Stimulated activated CD8-positive, alpha-beta memory T cell treated with anti-CD3 and anti-CD28 coated beads, Interleukin-7, amount 100 ng/mL, for 1 hour (primary cell): ENCODE measurements at regions not wholly inside any gene's neighbourhood (a gene's known extent, or its start where the extent isn't known, plus 50 kb on each side); places are given as distances from the start of the nearest gene placed in this dataset.

Source experiments
- DNase-seq, 2 donors: peaks; one replicate each; pipeline ENCODE4 v3.0.0-alpha.2; 2020; ENCODE audit warnings: low read depth in 2 of 2

GRCh38 chr9:117548556-117548955 lies 133.7 kb upstream of the ASTN2 start:
- no peak for DNase-seq

- DNase-seq: no peak
Measured at GRCh38 chr9:117547904-117548303, 133.0 kb upstream of the ASTN2 start.

GRCh38 chr9:117546894-117547678 lies 132.2 kb upstream of the ASTN2 start:
- DNase-seq: no peak

- no peak for DNase-seq
Measured at GRCh38 chr9:117545846-117546245, 131.0 kb upstream of the ASTN2 start.

GRCh38 chr9:117543089-117543488 lies 128.2 kb upstream of the ASTN2 start:
- no peak for DNase-seq

GRCh38 chr9:117542021-117542420 lies 127.2 kb upstream of the ASTN2 start:
- no peak for DNase-seq

GRCh38 chr9:117541181-117541580 lies 126.3 kb upstream of the ASTN2 start:
- no peak for DNase-seq

GRCh38 chr9:117535973-117536372 lies 121.1 kb upstream of the ASTN2 start:
- no peak for DNase-seq

- DNase-seq: no peak
Measured at GRCh38 chr9:117535434-117535833, 120.6 kb upstream of the ASTN2 start.

- DNase-seq: no peak
Measured at GRCh38 chr9:117528225-117528624, 113.4 kb upstream of the ASTN2 start.

GRCh38 chr9:117526674-117527073 lies 111.8 kb upstream of the ASTN2 start:
- DNase-seq: no peak

GRCh38 chr9:117523531-117524153 lies 108.8 kb upstream of the ASTN2 start:
- DNase-seq: no peak

GRCh38 chr9:117521293-117521692 lies 106.4 kb upstream of the ASTN2 start:
- no peak for DNase-seq

- DNase-seq: no peak
Measured at GRCh38 chr9:117516676-117517632, 102.1 kb upstream of the ASTN2 start.

- DNase-seq: no peak
Measured at GRCh38 chr9:117511852-117512481, 97.1 kb upstream of the ASTN2 start.

GRCh38 chr9:117496307-117496706 lies 81.5 kb upstream of the ASTN2 start:
- DNase-seq: no peak

- DNase-seq: no peak
Measured at GRCh38 chr9:117494401-117495090, 79.7 kb upstream of the ASTN2 start.

- no peak for DNase-seq
Measured at GRCh38 chr9:117492476-117492875, 77.6 kb upstream of the ASTN2 start.

GRCh38 chr9:117491491-117491890 lies 76.6 kb upstream of the ASTN2 start:
- DNase-seq: no peak

- DNase-seq: no peak
Measured at GRCh38 chr9:117490199-117490598, 75.3 kb upstream of the ASTN2 start.

- DNase-seq: no peak
Measured at GRCh38 chr9:117488659-117489058, 73.8 kb upstream of the ASTN2 start.
